NOMO-1 treated with DMSO at 0.1 percent for 48 hours (cell line): ENCODE measurements at regions not wholly inside any gene's neighbourhood (a gene's known extent, or its start where the extent isn't known, plus 50 kb on each side); places are given as distances from the start of the nearest gene placed in this dataset.

Experiments used
- DNase-seq: peaks from one replicate; lab custom pipeline; 2025; ENCODE audit not compliant: unreplicated experiment; lab: John Stamatoyannopoulos, UW

GRCh38 chr10:44593952-44594351 is 209.1 kb upstream of the CXCL12 start:
- DNase-seq, result no peak

- no peak for DNase-seq
Observed at GRCh38 chr10:44607116-44607515, 222.2 kb upstream of the CXCL12 start.

GRCh38 chr10:44618910-44619309 is 234.0 kb upstream of the CXCL12 start:
- no peak for DNase-seq

- no peak for DNase-seq
Observed at GRCh38 chr10:44619521-44619920, 234.6 kb upstream of the CXCL12 start.

- no peak for DNase-seq
Observed at GRCh38 chr10:44619975-44620374, 235.1 kb upstream of the CXCL12 start.

- DNase-seq, result no peak
Observed at GRCh38 chr10:44627591-44628354, 242.9 kb upstream of the CXCL12 start.

GRCh38 chr10:44628921-44629320 is 244.0 kb upstream of the CXCL12 start:
- no peak for DNase-seq

- DNase-seq, result no peak
Observed at GRCh38 chr10:44635176-44635575, 250.3 kb upstream of the CXCL12 start.

GRCh38 chr10:44636625-44637024 is 251.7 kb upstream of the CXCL12 start:
- no peak for DNase-seq

GRCh38 chr10:44640429-44640828 is 255.5 kb upstream of the CXCL12 start:
- no peak for DNase-seq

GRCh38 chr10:44647473-44647872 is 262.6 kb upstream of the CXCL12 start:
- DNase-seq, result no peak

GRCh38 chr10:44647877-44648542 is 263.1 kb upstream of the CXCL12 start:
- no peak for DNase-seq

- no peak for DNase-seq
Observed at GRCh38 chr10:44650691-44651661, 260.2 kb upstream of the TMEM72 start.

GRCh38 chr10:44651834-44652233 is 259.3 kb upstream of the TMEM72 start:
- DNase-seq, result no peak

GRCh38 chr10:44659320-44659719 is 251.8 kb upstream of the TMEM72 start:
- no peak for DNase-seq

- no peak for DNase-seq
Observed at GRCh38 chr10:44660271-44660670, 250.9 kb upstream of the TMEM72 start.

- DNase-seq, result no peak
Observed at GRCh38 chr10:44662051-44662450, 249.1 kb upstream of the TMEM72 start.

- no peak for DNase-seq
Observed at GRCh38 chr10:44668336-44668735, 242.8 kb upstream of the TMEM72 start.

GRCh38 chr10:44671319-44671718 is 239.8 kb upstream of the TMEM72 start:
- DNase-seq, result no peak

- no peak for DNase-seq
Observed at GRCh38 chr10:44673245-44673983, 237.7 kb upstream of the TMEM72 start.
